Karpas-422 (cell line): ENCODE measurements at regions not wholly inside any gene's neighbourhood (a gene's known extent, or its start where the extent isn't known, plus 50 kb on each side); places are given as distances from the start of the nearest gene placed in this dataset.

Experiments used
- DNase-seq: peaks from one replicate; pipeline ENCODE4 v3.0.0-alpha.2; 2015
- H2AFZ ChIP-seq: fragments of 200-600 bp; sonication (generic); 2 replicates; pipeline ENCODE4 v1.6.1; 2014; ENCODE audit warnings: antibody characterized with exemption, low read length, mixed read lengths
- H3K27ac ChIP-seq: fragments of 200-600 bp; sonication (generic); 2 replicates; pipeline ENCODE4 v1.5.1; 2014; ENCODE audit warnings: mild to moderate bottlenecking, low read length, moderate library complexity
- H3K27me3 ChIP-seq: fragments of 200-600 bp; sonication (generic); 2 replicates; pipeline ENCODE4 v1.6.1; 2014; ENCODE audit warnings: low read length, mixed read lengths
- H3K36me3 ChIP-seq: fragments of 200-600 bp; sonication (generic); 2 replicates; pipeline ENCODE4 v1.6.1; 2014; ENCODE audit warnings: low read length, mixed read lengths; ENCODE audit not compliant: insufficient read depth
- H3K4me1 ChIP-seq: fragments of 200-600 bp; sonication (generic); 2 replicates; pipeline ENCODE4 v1.6.1; 2014; ENCODE audit warnings: mild to moderate bottlenecking, low read length, mixed read lengths
- H3K4me2 ChIP-seq: fragments of 200-600 bp; sonication (generic); 2 replicates; pipeline ENCODE4 v1.6.1; 2014; ENCODE audit warnings: low read length, low read depth, mild to moderate bottlenecking; ENCODE audit not compliant: poor library complexity, severe bottlenecking
- H3K4me3 ChIP-seq: fragments of 200-600 bp; sonication (generic); 2 replicates; pipeline ENCODE4 v1.5.1; 2014; ENCODE audit warnings: mild to moderate bottlenecking, antibody characterized with exemption, low read length, mixed read lengths
- H3K79me2 ChIP-seq: fragments of 200-600 bp; sonication (generic); 2 replicates; pipeline ENCODE4 v1.6.1; 2014; ENCODE audit warnings: mild to moderate bottlenecking, low read length, mixed read lengths
- H3K9ac ChIP-seq: fragments of 200-600 bp; sonication (generic); 2 replicates; pipeline ENCODE4 v1.6.0; 2014; ENCODE audit warnings: low read length
- H3K9me2 ChIP-seq: fragments of 200-600 bp; sonication (generic), shearing (Covaris generic); replicated peaks from 2 replicates; pipeline ENCODE4 v1.6.0; 2014; ENCODE audit warnings: mild to moderate bottlenecking, low read length, moderate library complexity; ENCODE audit not compliant: insufficient read depth
- H3K9me3 ChIP-seq: fragments of 300-700, 200-600 bp; sonication (generic); 2 replicates; pipeline ENCODE4 v1.6.1; 2014; ENCODE audit warnings: low read length, mixed read lengths
- H4K20me1 ChIP-seq: fragments of 200-600 bp; sonication (generic); 2 replicates; pipeline ENCODE4 v1.6.1; 2014; ENCODE audit warnings: mild to moderate bottlenecking, antibody characterized with exemption, low read length, low read depth; ENCODE audit not compliant: insufficient read depth

DNA sequence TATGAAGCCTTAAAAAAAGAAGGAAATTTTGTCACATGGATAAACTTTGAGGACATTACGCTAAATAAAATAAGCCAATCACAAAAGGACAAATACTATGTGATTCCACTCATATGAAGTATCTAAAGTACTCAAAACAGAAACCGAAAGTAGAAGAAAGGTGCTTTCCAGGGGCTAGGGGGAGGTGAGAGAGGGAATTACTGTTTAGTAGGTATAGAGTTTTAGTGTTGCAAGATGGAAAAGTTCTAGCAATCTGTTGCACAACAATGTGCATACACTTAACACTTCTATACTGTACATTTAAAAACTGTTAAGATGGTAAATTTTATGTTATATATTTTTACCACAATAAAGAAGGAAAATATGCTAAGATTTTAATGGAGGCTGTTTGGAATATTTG, 83.0 kb downstream of the POLR1D start:
- DNase-seq: no peak
- Histone ChIP-seq H3K4me2 (peak overlapping the region; percentile 7), H3K27ac (no peak overlapping the region), H3K9me3 (peaks cover 3% of the 10 kb centered on the region; the same call in 1 of the 2 replicates), H3K79me2 (no peaks in the 10 kb centered on the region), H4K20me1 (no peaks in the 10 kb centered on the region), H3K4me1 (no peaks in the 10 kb centered on the region), H3K36me3 (no peaks in the 10 kb centered on the region), H3K27me3 (no peaks in the 10 kb centered on the region), H2AFZ (no peak overlapping the region), H3K9ac (no peak overlapping the region), H3K9me2 (no peaks in the 10 kb centered on the region), H3K4me3 (no peak overlapping the region)

GRCh38 chr13:27708325-27708724, 84.0 kb upstream of the GSX1 start:
- no peaks in the 10 kb centered on the region for H3K79me2 ChIP-seq
- H3K27ac ChIP-seq: no peak overlapping the region
- no peaks in the 10 kb centered on the region for H3K36me3 ChIP-seq
- peaks cover 3% of the 10 kb centered on the region; the same call in 1 of the 2 replicates for H3K9me3 ChIP-seq
- H4K20me1 ChIP-seq: no peaks in the 10 kb centered on the region
- H3K9ac ChIP-seq: no peak overlapping the region
- H2AFZ ChIP-seq: no peak overlapping the region
- H3K9me2 ChIP-seq: no peaks in the 10 kb centered on the region
- no peaks in the 10 kb centered on the region for H3K4me1 ChIP-seq
- no peak overlapping the region for H3K4me2 ChIP-seq
- H3K4me3 ChIP-seq: no peak overlapping the region
- H3K27me3 ChIP-seq: no peaks in the 10 kb centered on the region
- DNase-seq: no peak

- H3K36me3 ChIP-seq: no peaks in the 10 kb centered on the region
- H3K9ac ChIP-seq: no peak overlapping the region
- no peaks in the 10 kb centered on the region for H3K9me2 ChIP-seq
- H2AFZ ChIP-seq: no peak overlapping the region
- no peaks in the 10 kb centered on the region for H3K79me2 ChIP-seq
- no peaks in the 10 kb centered on the region for H3K4me1 ChIP-seq
- H3K27me3 ChIP-seq: no peaks in the 10 kb centered on the region
- H3K4me3 ChIP-seq: no peak overlapping the region
- no peak for DNase-seq
- no peak overlapping the region for H3K4me2 ChIP-seq
- H4K20me1 ChIP-seq: no peaks in the 10 kb centered on the region
- peaks cover 3% of the 10 kb centered on the region; the same call in 1 of the 2 replicates for H3K9me3 ChIP-seq
- H3K27ac ChIP-seq: no peak overlapping the region
These were observed 82.5 kb upstream of the GSX1 start for GRCh38 chr13:27709779-27710178.

DNA sequence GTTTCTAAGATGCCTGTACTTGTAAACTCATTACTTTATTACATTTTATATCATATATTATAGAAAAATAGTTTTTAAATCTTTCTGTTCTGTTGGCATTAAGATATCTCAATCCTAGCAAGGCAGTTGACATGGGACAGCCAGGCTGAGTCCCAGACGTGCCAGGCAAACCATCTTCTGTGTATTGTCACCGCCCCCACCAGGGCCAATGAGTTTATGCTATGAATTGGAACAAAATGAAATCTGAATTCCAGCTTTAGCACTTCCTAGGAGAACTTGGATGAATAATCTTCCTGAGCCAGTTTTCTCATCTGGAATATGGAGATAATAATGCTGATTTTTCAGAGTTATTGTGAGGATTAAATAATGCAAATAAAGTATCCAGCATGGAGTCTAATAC, 79.9 kb upstream of the GSX1 start:
- H3K4me3 ChIP-seq: no peak overlapping the region
- H2AFZ ChIP-seq: no peak overlapping the region
- peak; percentile 44 for DNase-seq
- no peaks in the 10 kb centered on the region for H3K9me3 ChIP-seq
- H4K20me1 ChIP-seq: no peaks in the 10 kb centered on the region
- H3K9ac ChIP-seq: no peak overlapping the region
- no peaks in the 10 kb centered on the region for H3K27me3 ChIP-seq
- no peak overlapping the region for H3K27ac ChIP-seq
- H3K4me1 ChIP-seq: no peaks in the 10 kb centered on the region
- H3K4me2 ChIP-seq: no peak overlapping the region
- H3K36me3 ChIP-seq: no peaks in the 10 kb centered on the region
- H3K79me2 ChIP-seq: no peaks in the 10 kb centered on the region
- H3K9me2 ChIP-seq: no peaks in the 10 kb centered on the region

DNA sequence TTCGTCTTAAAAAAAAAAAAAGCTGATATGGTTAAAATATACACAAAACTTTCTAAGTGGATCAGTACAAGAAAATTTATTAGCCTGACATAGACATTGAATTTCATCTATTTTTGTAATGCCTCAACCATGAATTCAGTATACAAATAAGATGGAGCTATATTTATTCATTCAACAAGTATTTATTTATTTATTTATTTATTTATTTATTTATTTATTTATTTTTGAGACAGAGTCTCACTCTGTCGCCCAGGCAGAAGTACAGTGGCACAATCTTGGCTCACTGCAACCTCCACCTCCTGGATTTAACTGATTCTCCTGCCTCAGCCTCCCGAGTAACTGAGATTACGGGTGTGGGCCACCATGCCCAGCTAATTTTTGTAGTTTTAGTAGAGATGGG, 78.5 kb upstream of the GSX1 start:
- no peaks in the 10 kb centered on the region for H3K36me3 ChIP-seq
- no peaks in the 10 kb centered on the region for H3K79me2 ChIP-seq
- no peak overlapping the region for H3K9ac ChIP-seq
- no peaks in the 10 kb centered on the region for H3K4me1 ChIP-seq
- H3K27ac ChIP-seq: no peak overlapping the region
- DNase-seq: no peak
- H4K20me1 ChIP-seq: no peaks in the 10 kb centered on the region
- no peak overlapping the region for H2AFZ ChIP-seq
- no peaks in the 10 kb centered on the region for H3K27me3 ChIP-seq
- H3K4me2 ChIP-seq: no peak overlapping the region
- no peaks in the 10 kb centered on the region for H3K9me3 ChIP-seq
- no peaks in the 10 kb centered on the region for H3K9me2 ChIP-seq
- no peak overlapping the region for H3K4me3 ChIP-seq

GRCh38 chr13:27721681-27722080, 70.6 kb upstream of the GSX1 start:
- no peak for DNase-seq
- Histone ChIP-seq H3K27ac (no peak overlapping the region), H3K4me3 (no peak overlapping the region), H4K20me1 (no peaks in the 10 kb centered on the region), H2AFZ (no peak overlapping the region), H3K79me2 (no peaks in the 10 kb centered on the region), H3K4me1 (peaks cover 28% of the 10 kb centered on the region), H3K9me3 (no peaks in the 10 kb centered on the region), H3K4me2 (no peak overlapping the region), H3K9me2 (no peaks in the 10 kb centered on the region), H3K27me3 (no peaks in the 10 kb centered on the region), H3K36me3 (no peaks in the 10 kb centered on the region), H3K9ac (no peak overlapping the region)

DNA sequence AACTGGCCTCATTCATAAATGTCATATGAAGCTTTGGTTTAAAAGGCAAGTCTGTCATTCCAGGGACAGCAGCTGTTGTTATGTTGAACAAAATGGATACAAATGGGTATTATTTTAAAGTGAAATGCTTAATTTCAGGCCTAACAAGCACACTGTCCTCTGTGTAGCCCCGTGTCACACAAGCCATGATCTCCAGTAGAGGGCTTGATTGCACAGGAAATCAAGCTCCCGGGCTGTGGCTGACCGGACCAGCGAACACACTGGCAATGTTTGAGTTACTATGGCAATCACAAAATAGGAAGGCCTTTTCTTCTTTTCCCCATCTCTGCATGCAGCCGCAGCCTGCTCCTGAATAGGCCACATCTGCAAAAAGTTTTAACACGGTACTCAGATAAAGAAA, 64.0 kb upstream of the GSX1 start:
- Histone ChIP-seq H4K20me1 (no peaks in the 10 kb centered on the region), H3K9ac (no peak overlapping the region), H3K4me1 (peaks cover 13% of the 10 kb centered on the region), H2AFZ (no peak overlapping the region), H3K9me3 (no peaks in the 10 kb centered on the region), H3K27me3 (no peaks in the 10 kb centered on the region), H3K9me2 (no peaks in the 10 kb centered on the region), H3K4me2 (no peak overlapping the region), H3K36me3 (no peaks in the 10 kb centered on the region), H3K4me3 (no peak overlapping the region), H3K27ac (no peak overlapping the region), H3K79me2 (no peaks in the 10 kb centered on the region)
- no peak for DNase-seq

DNA sequence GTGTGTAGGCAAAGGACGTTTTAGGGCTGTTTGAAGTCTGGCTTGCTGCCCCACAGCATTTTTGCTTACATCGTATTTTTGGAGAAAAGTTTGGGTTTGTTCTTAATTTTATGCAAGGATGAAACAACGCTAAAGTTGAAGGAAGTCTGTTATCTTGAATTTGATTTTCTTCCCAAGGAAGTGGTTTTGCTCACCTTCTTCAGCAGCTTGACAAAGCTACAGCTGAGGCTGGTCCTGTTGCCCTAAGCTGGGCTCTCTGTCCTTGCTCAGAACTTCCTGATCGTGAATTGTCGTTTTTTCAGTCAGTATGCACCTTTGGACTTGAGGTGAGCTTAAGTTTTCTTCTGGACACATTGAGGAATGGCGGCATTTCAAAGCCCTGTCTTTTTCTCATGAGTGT, 62.1 kb upstream of the GSX1 start:
- Histone ChIP-seq H3K4me1 (no peaks in the 10 kb centered on the region), H2AFZ (no peak overlapping the region), H3K27ac (no peak overlapping the region), H3K36me3 (no peaks in the 10 kb centered on the region), H3K9ac (no peak overlapping the region), H3K4me2 (no peak overlapping the region), H3K4me3 (no peak overlapping the region), H3K27me3 (no peaks in the 10 kb centered on the region), H3K9me3 (no peaks in the 10 kb centered on the region), H3K9me2 (no peaks in the 10 kb centered on the region), H3K79me2 (no peaks in the 10 kb centered on the region), H4K20me1 (no peaks in the 10 kb centered on the region)
- no peak for DNase-seq
